Occipital lobe (tissue), 1 donor: ENCODE measurements at regions not wholly inside any gene's neighbourhood (a gene's known extent, or its start where the extent isn't known, plus 50 kb on each side); places are given as distances from the start of the nearest gene placed in this dataset.

Source experiments
- DNase-seq: peaks from one replicate; lab custom pipeline; 2025; lab: John Stamatoyannopoulos, UW

DNA sequence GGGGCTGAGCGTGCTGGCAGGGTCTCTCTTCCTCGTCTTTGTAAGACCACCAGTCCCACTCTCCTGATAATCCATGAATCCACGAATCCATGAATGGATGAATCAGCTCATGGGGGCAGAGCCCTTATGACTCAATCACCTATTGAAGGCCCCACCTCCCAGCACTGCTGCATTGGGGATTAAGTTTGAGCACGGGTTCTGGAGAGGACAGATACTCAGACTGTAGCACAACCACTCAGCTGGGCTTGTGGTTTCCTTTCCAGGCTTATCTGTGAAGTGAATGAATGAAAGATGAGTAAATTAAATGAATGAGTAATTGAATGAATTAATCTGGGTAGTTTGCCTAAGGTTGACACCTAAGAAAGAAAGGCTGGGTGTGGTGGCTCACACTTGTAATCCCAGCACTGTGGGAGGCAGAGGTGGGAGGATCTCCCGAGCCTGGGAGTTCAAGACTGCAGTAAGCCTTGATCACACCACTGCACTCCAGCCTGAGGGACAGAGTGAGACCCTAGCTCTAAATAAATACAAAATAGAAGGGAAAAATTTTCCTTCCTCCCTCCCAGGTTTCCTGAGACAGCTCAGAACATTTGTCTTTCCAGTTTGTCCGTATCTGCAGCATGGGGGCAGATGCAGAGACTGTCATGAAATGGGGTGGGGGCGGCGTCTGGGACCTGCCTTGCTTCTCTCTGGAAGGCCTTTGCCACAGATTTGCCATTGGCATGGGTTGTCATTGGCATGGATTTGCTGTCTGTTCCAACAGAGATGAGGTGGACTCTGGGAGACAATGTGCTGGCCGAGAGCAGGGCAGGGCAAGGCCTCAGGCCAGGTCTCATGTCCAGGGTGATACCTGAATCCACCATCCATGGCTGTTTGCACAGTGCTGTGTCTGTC is 187.7 kb upstream of the C1orf174 start:
- DNase-seq = no peak

DNA sequence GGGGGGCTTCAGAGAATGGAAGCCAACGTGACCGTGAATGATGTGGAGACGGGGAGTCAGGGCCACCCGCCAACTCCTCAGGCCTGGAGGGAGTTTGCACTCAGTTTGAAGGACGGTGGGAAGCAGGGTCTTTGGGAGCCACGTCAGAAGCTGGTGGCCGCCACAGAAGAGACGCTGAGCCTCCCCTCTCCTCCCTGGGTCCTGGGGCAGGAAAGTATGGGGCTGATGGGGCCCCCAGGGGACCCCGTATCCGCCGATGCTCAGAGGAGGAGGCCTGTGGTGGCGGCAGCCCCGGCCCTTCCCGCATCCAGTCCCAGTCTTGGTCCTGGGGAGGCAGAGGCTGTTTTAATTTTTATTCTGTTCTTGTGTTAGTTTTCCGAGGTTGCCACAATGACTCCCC is 188.6 kb upstream of the C1orf174 start:
- no peak for DNase-seq

DNA sequence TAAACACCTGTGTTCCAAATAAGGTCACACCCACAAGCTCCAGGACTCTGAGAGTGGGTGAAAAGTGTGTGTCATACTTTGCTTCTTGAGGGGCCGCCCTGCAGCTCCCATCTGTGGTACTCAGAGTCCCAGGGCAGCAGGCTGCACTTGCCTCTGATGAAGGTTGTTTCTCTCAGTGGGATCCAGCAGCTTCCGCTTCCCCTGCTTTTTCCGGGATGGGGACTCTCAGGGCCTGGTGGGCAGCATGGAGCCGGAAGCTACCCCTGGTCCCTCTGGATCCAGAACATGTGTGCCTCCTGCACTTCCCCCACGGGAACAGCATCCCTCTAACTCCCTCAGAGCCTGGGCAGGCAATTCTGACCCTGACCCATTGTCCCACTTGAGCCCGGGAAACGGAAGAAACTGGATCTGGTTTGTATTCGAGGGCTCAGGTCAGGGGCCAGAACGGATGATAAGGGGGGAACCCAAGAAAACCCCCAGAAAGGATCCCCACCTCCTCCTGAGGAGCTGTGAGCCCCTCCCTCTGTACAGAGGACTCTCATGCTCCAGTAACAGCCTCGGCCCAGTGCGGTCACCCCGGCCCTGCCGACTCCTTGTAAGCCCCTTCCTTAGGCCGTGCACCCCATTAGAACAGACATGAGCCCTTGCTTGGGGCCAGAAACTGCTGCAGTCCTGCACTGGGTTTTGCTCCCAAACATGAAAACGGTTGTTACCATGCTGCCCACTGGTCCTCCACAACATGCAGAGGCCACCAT is 189.5 kb upstream of the C1orf174 start:
- DNase-seq = no peak

DNA sequence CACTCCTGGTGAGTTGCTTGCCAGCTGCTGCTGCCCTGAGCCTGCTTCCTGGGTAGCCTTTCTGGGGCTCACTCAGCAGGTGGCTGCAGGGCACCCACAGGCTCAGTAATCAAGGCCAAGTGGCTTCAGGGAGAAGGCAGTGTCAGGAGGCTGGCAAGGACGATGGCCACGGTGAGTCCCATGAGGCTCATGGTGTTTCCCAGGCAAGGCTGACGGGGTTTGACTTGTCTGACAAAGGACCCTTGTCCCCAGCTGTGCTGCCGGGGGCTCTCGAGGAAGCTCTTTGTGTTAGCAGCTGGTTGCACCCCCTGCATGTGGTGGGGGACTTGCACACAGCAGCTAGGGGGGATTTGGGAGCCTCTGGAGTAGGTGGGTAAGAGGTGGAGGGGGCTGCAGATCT is 190.5 kb upstream of the C1orf174 start:
- DNase-seq = no peak

DNA sequence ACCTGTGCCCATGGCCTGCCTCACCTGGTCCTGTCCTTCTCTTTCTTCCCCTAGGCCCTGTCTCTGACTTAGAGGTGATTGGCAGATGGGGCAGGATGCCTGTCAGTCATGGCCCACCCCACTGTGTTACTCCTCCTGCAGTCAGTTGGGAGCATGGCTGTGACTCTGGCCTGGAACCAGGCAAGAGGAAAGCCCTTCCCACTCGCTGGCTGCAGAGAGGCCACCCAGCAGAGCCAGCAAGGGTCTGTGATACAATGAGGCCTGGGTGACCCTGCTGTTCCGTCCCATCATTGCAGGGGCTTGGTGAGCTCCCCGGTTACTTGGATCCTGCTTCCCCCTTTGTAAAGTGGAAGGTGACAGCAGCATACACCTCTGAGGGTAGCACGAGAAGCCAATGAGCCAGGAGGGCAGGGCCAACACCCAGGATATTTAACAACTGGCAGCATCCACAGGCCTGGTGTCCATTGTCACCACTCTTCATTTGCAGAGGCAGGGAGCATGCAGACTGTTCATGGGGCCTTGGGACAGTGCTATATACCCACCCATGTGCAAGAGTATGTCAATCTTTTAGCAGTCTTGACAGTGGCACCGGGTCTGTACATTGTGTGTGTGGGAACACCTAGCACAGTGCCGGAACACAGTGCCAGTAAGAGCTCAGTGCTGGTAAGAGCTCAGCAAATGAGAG is 191.0 kb upstream of the C1orf174 start:
- DNase-seq = no peak

GRCh38 chr1:4091996-4092395 is 191.9 kb upstream of the C1orf174 start:
- no peak for DNase-seq

DNA sequence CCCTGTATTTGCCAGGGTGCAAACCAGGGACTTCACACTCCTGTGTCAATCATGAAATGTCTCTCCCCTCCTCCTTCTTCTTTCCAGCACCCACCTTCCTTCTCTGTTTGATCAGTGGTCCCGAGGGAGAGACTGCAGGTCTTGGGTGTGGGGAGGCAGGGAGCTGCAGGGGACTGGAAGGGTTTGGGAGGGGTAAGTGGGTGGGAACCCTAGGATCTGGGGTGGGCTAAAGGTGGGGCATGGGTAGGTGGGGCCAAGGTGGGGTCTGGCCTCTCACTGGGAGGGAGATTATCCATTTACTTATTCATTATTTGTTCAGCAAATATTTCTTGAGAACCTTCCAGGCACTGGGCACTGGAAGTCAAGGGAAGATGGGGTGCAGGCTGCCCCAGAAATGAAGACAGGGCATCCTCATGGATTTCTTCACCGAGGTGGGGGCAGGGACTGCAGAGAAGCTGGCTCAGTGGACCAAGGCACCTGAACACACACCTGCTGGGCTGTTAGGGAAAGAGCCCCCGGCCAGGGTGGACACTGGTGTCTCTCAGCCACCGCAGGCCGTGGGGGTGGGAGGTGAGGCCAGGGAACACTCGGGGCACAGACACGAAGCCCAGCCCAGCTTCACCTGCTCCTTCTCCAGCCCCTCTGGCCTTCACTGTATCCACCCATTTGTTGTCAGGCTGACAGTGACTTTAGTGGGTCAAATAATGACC is 193.9 kb upstream of the C1orf174 start:
- no peak for DNase-seq

GRCh38 chr1:4095433-4095971 is 195.4 kb upstream of the C1orf174 start:
- no peak for DNase-seq

GRCh38 chr1:4101459-4102161 is 201.5 kb upstream of the C1orf174 start:
- no peak for DNase-seq

GRCh38 chr1:4105300-4105880 is 205.3 kb upstream of the C1orf174 start:
- DNase-seq = no peak

DNA sequence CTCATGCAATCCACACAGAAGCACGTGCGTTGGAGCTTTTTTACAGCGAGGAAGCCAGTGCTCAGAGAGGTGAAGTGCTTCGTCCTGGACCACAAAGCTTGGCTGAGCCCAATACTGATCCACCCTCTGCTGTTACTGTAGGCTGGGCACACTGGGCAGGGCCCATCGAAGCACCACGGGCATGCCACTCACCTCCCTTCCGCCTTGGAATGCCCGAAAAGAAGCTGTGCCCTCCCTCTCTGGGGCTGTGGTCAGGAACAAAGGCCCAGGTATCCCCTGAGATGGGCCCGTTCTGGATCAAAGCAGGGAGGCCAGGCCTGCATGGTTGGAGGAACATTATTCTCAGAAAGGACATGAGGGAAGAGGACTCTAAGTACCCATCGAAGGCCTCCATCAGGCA is 206.7 kb upstream of the C1orf174 start:
- DNase-seq = no peak

GRCh38 chr1:4107291-4107690 is 207.2 kb upstream of the C1orf174 start:
- no peak for DNase-seq

GRCh38 chr1:4108331-4108730 is 208.3 kb upstream of the C1orf174 start:
- no peak for DNase-seq

- DNase-seq = no peak
Observed at GRCh38 chr1:4108758-4109627, 208.9 kb upstream of the C1orf174 start.

DNA sequence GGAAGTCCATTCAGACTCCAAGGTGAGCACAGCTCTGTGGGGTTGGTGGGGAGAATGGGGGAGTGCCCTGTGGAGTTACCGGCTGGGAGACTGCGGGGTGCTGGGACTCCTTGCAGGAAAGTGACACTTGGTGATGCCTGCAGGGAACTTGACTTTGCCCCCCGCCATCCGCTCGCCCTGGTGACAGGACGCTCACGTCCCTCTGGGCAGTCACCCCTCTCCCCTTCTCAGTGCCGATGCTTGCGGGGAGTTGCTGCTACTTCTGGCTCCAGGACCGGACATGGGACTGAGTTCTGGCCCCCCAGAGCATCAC is 209.5 kb upstream of the C1orf174 start:
- DNase-seq = no peak

DNA sequence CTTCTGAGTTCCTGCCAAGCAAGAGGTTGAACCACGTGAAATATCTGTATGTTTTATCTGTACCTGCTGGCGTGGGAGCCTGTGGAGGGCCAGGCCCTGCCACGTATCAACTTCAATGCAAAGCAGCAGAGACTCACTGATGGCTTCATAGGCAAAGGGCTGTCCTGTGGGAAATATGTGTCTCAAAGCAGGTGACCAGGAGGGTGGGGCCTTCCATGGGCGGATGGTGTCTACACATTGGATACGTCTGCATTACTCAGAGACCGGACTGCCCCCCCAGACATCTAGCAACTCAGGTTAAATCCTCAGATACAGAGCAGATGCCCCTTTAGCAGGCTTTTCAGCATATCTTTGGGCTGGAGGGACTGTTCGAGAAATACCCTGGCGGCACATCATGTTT is 210.8 kb upstream of the C1orf174 start:
- DNase-seq = no peak

DNA sequence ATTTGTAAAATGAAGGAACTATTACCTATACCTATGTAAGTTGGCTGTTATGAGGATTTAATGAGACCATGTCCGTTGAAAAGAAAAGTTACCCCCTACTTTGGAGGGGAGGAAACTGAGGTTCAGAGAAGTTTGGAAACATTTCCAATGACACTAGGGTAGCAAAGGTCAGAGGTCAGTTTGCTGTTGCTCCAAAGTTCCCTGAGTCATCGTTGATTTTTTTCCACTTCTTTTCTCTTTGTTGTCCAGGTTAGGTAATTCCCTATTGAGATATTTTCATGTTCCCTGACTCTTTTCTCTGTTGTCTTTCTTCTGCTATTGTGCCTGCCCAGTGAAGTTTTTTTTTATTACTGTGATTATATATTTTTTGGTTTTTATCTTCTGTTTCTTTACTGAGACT is 213.8 kb upstream of the C1orf174 start:
- DNase-seq = no peak

DNA sequence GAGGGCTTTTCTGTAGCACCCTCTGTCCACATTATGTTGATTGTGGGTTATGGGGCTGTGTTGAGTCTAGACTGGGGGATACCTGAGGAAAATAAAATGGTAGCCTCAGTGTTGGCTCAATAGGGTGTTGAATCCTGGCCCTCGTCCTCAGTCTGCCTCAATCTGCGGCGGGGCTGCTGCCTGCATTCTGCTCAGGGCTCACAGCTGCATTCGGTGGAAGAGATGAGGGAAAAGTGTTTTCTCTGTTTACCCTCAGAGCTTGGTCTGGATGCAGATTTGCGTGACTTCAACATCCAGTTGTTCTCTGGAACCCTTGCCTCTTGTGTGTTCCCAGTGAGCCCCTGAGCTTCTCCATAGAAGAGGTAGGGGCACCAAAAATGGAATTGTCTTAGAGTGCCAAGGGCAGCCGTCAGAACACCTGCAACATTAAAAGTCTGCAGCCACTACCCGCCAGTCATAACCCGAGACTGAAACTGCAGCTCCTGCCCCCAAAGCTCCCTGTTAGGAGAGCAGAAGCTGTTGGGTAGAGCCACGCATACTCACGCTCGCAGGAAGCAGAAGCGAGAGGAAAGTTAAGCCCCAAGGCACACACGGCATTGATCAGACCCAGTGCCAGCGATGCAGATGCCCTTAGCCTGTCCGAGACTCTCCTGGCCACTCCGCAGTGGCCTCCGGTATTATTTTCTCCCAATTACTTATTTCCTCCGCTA is 215.3 kb upstream of the C1orf174 start:
- DNase-seq = no peak

GRCh38 chr1:4117196-4117595 is 217.1 kb upstream of the C1orf174 start:
- no peak for DNase-seq
